ENCODE measurements at regions not wholly inside any gene's neighbourhood (a gene's known extent, or its start where the extent isn't known, plus 50 kb on each side); places are given as distances from the start of the nearest gene placed in this dataset.

- no peak for TF ChIP-seq HNRNPUL1 (IDR thresholded peaks at IDR 0.05; ENCODE audit: low read depth, low read length)
- no peak for TF ChIP-seq DMAP1 (CRISPR knock-in tag; IDR thresholded peaks at IDR 0.05)
These were observed 189.1 kb upstream of the ATP6AP2 start for GRCh38 chrX:40391662-40392061.

All from HepG2 (cell line).